ENCODE measurements at regions not wholly inside any gene's neighbourhood (a gene's known extent, or its start where the extent isn't known, plus 50 kb on each side); places are given as distances from the start of the nearest gene placed in this dataset.

- RAD21 ChIA-PET (ENCODE audit: low non-redundant PET in 1 of 2, low total read pairs in 2 of 2, uncharacterized antibody in 2 of 2, unreplicated experiment in 2 of 2), result no interaction called here
- Histone ChIP-seq H3K27ac (ENCODE audit: low read depth, low read length) (no peak overlapping the region), H3K4me1 (ENCODE audit: control insufficient read depth in 1 of 2, insufficient read depth in 2 of 2, low read length in 2 of 2) (no peaks in the 10 kb centered on the region), H3K9ac (ENCODE audit: low read length) (no peak overlapping the region), H4K20me1 (ENCODE audit: insufficient read depth) (no peaks in the 10 kb centered on the region), H3K27me3 (ENCODE audit: insufficient read depth, low read length) (no peaks in the 10 kb centered on the region), H3K4me2 (ENCODE audit: low read length) (no peak overlapping the region), H3K36me3 (ENCODE audit: control insufficient read depth in 1 of 2, insufficient read depth in 2 of 2, low read length in 2 of 2) (no peaks in the 10 kb centered on the region), H2AFZ (ENCODE audit: low read depth, low read length, poor library complexity, severe bottlenecking) (no peak overlapping the region), H3K9me2 (ENCODE audit: insufficient read depth) (no peaks in the 10 kb centered on the region), H3K79me2 (ENCODE audit: insufficient read depth, low read length) (no peaks in the 10 kb centered on the region), H3K4me3 (replicated peaks in 1 of 2; ENCODE audit: low read depth in 1 of 2, low read length in 2 of 2) (no peak overlapping the region), H3K9me3 (ENCODE audit: control insufficient read depth in 1 of 2, insufficient read depth in 1 of 2, low read depth in 1 of 2, low read length in 2 of 2) (no peaks in the 10 kb centered on the region)
- no TSS peak for BruUV-seq (replicated peaks)
- POLR2A ChIA-PET, result no interaction called here
- intact Hi-C loops (cut with micrococcal nuclease), result no loop called here
- ATAC-seq, result no peak
- no peak for TF ChIP-seq ZFX (IDR thresholded peaks at IDR 0.05)
- TF ChIP-seq CEBPB (IDR thresholded peaks at IDR 0.05; ENCODE audit: low read depth), result no peak
- no peak for TF ChIP-seq JUND (IDR thresholded peaks at IDR 0.05)
- TF ChIP-seq POLR2AphosphoS5 (IDR thresholded peaks at IDR 0.05; ENCODE audit: low read depth, low read length), result no peak
- TF ChIP-seq ZBTB33 (IDR thresholded peaks at IDR 0.05; ENCODE audit: extremely low read depth, insufficient replicate concordance, low read length), result no peak
- TF ChIP-seq REST (IDR thresholded peaks at IDR 0.05; ENCODE audit: low read depth), result no peak
- TF ChIP-seq ZNF274 (IDR thresholded peaks at IDR 0.05; ENCODE audit: low read depth, low read length), result no peak
- no peak for TF ChIP-seq EZH2phosphoT487 (IDR thresholded peaks at IDR 0.05; ENCODE audit: borderline replicate concordance)
- TF ChIP-seq RAD21 (IDR thresholded peaks at IDR 0.05; ENCODE audit: low read depth), result no peak
- no peak for TF ChIP-seq SRF (IDR thresholded peaks at IDR 0.05; ENCODE audit: low read depth)
- TF ChIP-seq CBX3 (IDR thresholded peaks at IDR 0.05; ENCODE audit: low read depth), result no peak
- TF ChIP-seq EGR1 (IDR thresholded peaks at IDR 0.05; ENCODE audit: low read depth), result no peak
- CTCF ChIA-PET, result no interaction called here
- DNase-seq (ENCODE audit: low read depth, low spot score), result no peak
Observed at GRCh38 chr5:108562205-108562454, 180.2 kb upstream of the FBXL17 start.
